Esophagus muscularis mucosa (tissue), 4 donors: ENCODE measurements at regions not wholly inside any gene's neighbourhood (a gene's known extent, or its start where the extent isn't known, plus 50 kb on each side); places are given as distances from the start of the nearest gene placed in this dataset.

Source experiments
- DNase-seq: peaks from one replicate; pipeline ENCODE4 v3.0.0-alpha.2; 2017; ENCODE audit errors: extremely low spot score
- H3K27ac ChIP-seq, 4 donors: fragments of 200-600 bp; sonication (generic); replicated peaks in 1 of 4; 1 replicate in 3 of 4; 2 replicates in 1 of 4; pipeline ENCODE4 v1.5.1; 2016 to 2019; ENCODE audit warnings: mild to moderate bottlenecking in 1 of 4
- H3K27me3 ChIP-seq, 4 donors: fragments of 200-600 bp; sonication (generic); one replicate each; pipeline versions ENCODE4 v1.5.1 to v1.6.0; 2016 to 2019
- H3K36me3 ChIP-seq, 4 donors: fragments of 200-600 bp; sonication (generic); one replicate each; pipeline ENCODE4 v1.5.1; 2016 to 2019
- H3K4me1 ChIP-seq, 4 donors: fragments of 200-600 bp; sonication (generic); one replicate each; pipeline ENCODE4 v1.5.1; 2016 to 2019
- H3K4me3 ChIP-seq, 4 donors: fragments of 200-600 bp; sonication (generic); 1 replicate in 2 of 4; 2 replicates in 2 of 4; pipeline ENCODE4 v1.5.1; 2016 to 2019; ENCODE audit warnings: mild to moderate bottlenecking in 4 of 4, moderate library complexity in 1 of 4
- H3K9me3 ChIP-seq, 4 donors: fragments of 200-600 bp; sonication (generic); 1 replicate in 3 of 4; 2 replicates in 1 of 4; pipeline ENCODE4 v1.5.1; 2016 to 2019
- CTCF ChIP-seq, 3 experiments: fragments of 200-600 bp in 2 of 3; fragments of 450-650 bp in 1 of 3; sonication (generic) in 2 of 3; IDR thresholded peaks; one replicate each; pipeline ENCODE4 v1.5.1; 2017 to 2019; ENCODE audit warnings: antibody characterized with exemption in 3 of 3, mild to moderate bottlenecking in 2 of 3, moderate library complexity in 1 of 3
- EP300 ChIP-seq: sonication (generic); formaldehyde crosslinking; IDR thresholded peaks from one replicate; pipeline ENCODE4 v1.6.1; 2017; ENCODE audit warnings: antibody characterized with exemption
- POLR2A ChIP-seq: fragments of 450-650 bp; IDR thresholded peaks from one replicate; pipeline ENCODE4 v1.6.1; 2017; ENCODE audit warnings: antibody characterized with exemption, moderate library complexity, mild to moderate bottlenecking, low read depth
- POLR2AphosphoS5 ChIP-seq, 2 donors: sonication (generic); formaldehyde crosslinking; IDR thresholded peaks; one replicate each; pipeline ENCODE4 v1.6.1; 2017; ENCODE audit warnings: antibody characterized with exemption in 2 of 2
- WGBS: methylation state at CpG from one replicate; pipeline ENCODE4 v1.1.5; 2018; 5-methylcytosine and 5-hydroxymethylcytosine counted together
- intact Hi-C: fragments of 100-400 bp; cut with DNase I; formaldehyde crosslinking; loops from one replicate; pipeline ENCODE4 v1.15.1; 2023

GRCh38 chr1:222257027-222257426 is 290.9 kb downstream of the HHIPL2 start:
- H3K36me3 ChIP-seq: no peaks in the 10 kb centered on the region
- DNase-seq: no peak
- WGBS: 56% methylated on average over 2 of the region's 2 CpGs
- TF ChIP-seq POLR2A: no peak
- TF ChIP-seq CTCF (IDR thresholded peaks at IDR 0.05): no peak
- no peak for TF ChIP-seq POLR2AphosphoS5 (IDR thresholded peaks at IDR 0.05)
- no peaks in the 10 kb centered on the region for H3K27me3 ChIP-seq
- intact Hi-C loops: no loop called here
- no peaks in the 10 kb centered on the region for H3K4me1 ChIP-seq
- no peak overlapping the region for H3K4me3 ChIP-seq
- H3K9me3 ChIP-seq: peaks cover 0 to 7% (median 3%) of the 10 kb centered on the region in 4 donors
- H3K27ac ChIP-seq: no peak overlapping the region

DNA sequence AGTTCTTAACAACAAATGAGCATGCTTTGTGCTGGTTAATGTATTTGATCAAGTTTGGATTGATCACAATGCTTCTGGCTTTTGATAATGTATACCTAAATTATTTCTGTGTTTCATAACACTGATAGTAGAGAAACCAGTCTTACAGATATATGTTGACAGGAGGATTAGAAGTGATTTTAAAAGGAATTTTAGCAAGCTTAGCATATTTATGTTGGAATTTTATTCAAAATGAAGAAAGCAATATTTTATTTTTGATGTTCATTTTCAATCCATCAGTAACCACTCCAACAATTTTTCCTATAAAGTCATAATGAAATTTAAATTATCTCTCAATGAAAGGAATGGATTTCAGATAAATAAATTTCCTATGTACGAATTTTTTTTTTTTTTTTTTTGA is 291.8 kb downstream of the HHIPL2 start:
- no peak for DNase-seq
- Histone ChIP-seq H3K9me3 (peaks cover 0 to 14% (median 3%) of the 10 kb centered on the region in 4 donors), H3K27me3 (no peaks in the 10 kb centered on the region), H3K4me1 (no peaks in the 10 kb centered on the region), H3K36me3 (no peaks in the 10 kb centered on the region), H3K4me3 (no peak overlapping the region), H3K27ac (no peak overlapping the region)
- no peak for TF ChIP-seq EP300
- no peak for TF ChIP-seq POLR2A
- TF ChIP-seq CTCF (IDR thresholded peaks at IDR 0.05): no peak
- TF ChIP-seq POLR2AphosphoS5 (IDR thresholded peaks at IDR 0.05): no peak
- intact Hi-C loops: no loop called here
- 76% methylated on average over 1 of the region's 1 CpG for WGBS

DNA sequence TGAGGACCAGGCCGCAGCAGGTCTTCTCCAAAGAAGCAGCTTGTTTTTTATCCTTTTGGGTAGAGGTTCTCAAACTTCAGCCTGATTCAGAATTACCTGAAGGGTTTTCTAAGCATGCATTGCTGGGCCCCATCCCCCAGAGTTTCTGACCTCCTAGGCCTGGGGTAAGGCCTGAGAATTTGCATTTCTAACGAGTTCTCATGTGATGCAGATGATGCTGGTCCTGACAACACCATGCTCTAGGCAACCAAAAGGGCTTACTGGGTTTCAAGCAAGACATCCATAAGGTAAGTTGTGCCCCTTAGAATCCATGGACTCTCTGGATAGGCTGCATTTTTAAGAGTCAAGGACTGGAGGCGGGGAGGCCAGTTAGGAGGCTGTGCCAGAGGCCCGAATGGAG is 295.1 kb downstream of the HHIPL2 start:
- no peak for TF ChIP-seq POLR2AphosphoS5 (IDR thresholded peaks at IDR 0.05)
- no peak for TF ChIP-seq EP300
- TF ChIP-seq POLR2A: no peak
- no peak for TF ChIP-seq CTCF (IDR thresholded peaks at IDR 0.05)
- no peaks in the 10 kb centered on the region for H3K36me3 ChIP-seq
- peaks cover 0 to 14% (median 3%) of the 10 kb centered on the region in 4 donors for H3K9me3 ChIP-seq
- H3K27me3 ChIP-seq: no peaks in the 10 kb centered on the region
- H3K27ac ChIP-seq: no peak overlapping the region
- no peaks in the 10 kb centered on the region for H3K4me1 ChIP-seq
- intact Hi-C loops: no loop called here
- WGBS: 95% methylated on average over 4 of the region's 4 CpGs
- DNase-seq: peak; percentile 82
- H3K4me3 ChIP-seq: no peak overlapping the region

GRCh38 chr1:222251847-222252246 is 296.1 kb downstream of the HHIPL2 start:
- intact Hi-C loops: no loop called here
- no peaks in the 10 kb centered on the region for H3K36me3 ChIP-seq

More at GRCh38 chr1:222251847-222252246, 296.1 kb downstream of the HHIPL2 start:
- no peaks in the 10 kb centered on the region for H3K4me1 ChIP-seq
- WGBS: 91% methylated on average over 2 of the region's 2 CpGs
- TF ChIP-seq CTCF (IDR thresholded peaks at IDR 0.05) (no peak), POLR2A (no peak), EP300 (no peak), POLR2AphosphoS5 (IDR thresholded peaks at IDR 0.05) (no peak)
- DNase-seq: no peak
- H3K9me3 ChIP-seq: peaks cover 0 to 14% (median 3%) of the 10 kb centered on the region in 4 donors
- no peak overlapping the region for H3K27ac ChIP-seq
- H3K27me3 ChIP-seq: no peaks in the 10 kb centered on the region
- H3K4me3 ChIP-seq: no peak overlapping the region
